ENCODE measurements at regions not wholly inside any gene's neighbourhood (a gene's known extent, or its start where the extent isn't known, plus 50 kb on each side); places are given as distances from the start of the nearest gene placed in this dataset.

GRCh38 chr3:31378231-31378630, 154.5 kb upstream of the STT3B start:
- TF ChIP-seq CTCF (conservative IDR thresholded peaks at IDR 0.05; ENCODE audit: low read length) (no peak), EZH2phosphoT487 (IDR thresholded peaks at IDR 0.05; ENCODE audit: borderline replicate concordance) (no peak)

All from Loucy (cell line).